HepG2 (cell line): ENCODE measurements at regions not wholly inside any gene's neighbourhood (a gene's known extent, or its start where the extent isn't known, plus 50 kb on each side); places are given as distances from the start of the nearest gene placed in this dataset.

Source experiments
- ATAC-seq: fragments of 200-7000 bp; cut with Tn5 transposase; 3 replicates; pipeline ENCODE4 v1.9.1; 2020; ENCODE audit warnings: mild to moderate bottlenecking, moderate library complexity
- BruUV-seq: library from RNA; stranded (reverse); fragments of 400-500 nt; replicated peaks from 2 replicates; lab custom pipeline; 2021; lab: Mats Ljungman, UMichigan
- CTCF ChIA-PET: fragments of 300-600 bp; formaldehyde crosslinking; extraction: SDS; loops from one replicate; lab custom pipeline; 2021; ENCODE audit warnings: low total read pairs, inconsistent platforms, low intra/inter-chr PET ratio; lab: Yijun Ruan, JAX
- POLR2A ChIA-PET: fragments of 350-600 bp; sonication (Branson Sonifier 250); formaldehyde crosslinking; loops from one replicate; lab custom pipeline; 2020; ENCODE audit warnings: antibody characterized with exemption, inconsistent platforms; lab: Yijun Ruan, JAX
- DNase-seq: peaks from one replicate; pipeline ENCODE4 v3.0.0-alpha.2; 2015; ENCODE audit warnings: low spot score
- FAIRE-seq: peaks from 3 replicates; lab custom pipeline; 2011; peaks lifted over from hg19 to GRCh38; lab: Jason Lieb, UNC
- H2AFZ ChIP-seq: one replicate; pipeline ENCODE4 v1.6.1; 2011; ENCODE audit warnings: low read length, inconsistent platforms
- H3K27ac ChIP-seq: fragments of 300-600 bp; 3 replicates; pipeline ENCODE4 v1.8.0; 2011; ENCODE audit warnings: mixed run types, mild to moderate bottlenecking, mixed read lengths, low read length, inconsistent platforms; ENCODE audit not compliant: insufficient read depth; ENCODE audit errors: extremely low read length
- H3K27me3 ChIP-seq, 2 experiments: fragments of 200-600 bp in 1 of 2; 2 replicates in 1 of 2; 3 replicates in 1 of 2; pipeline versions ENCODE4 v1.6.0 to v1.8.0; 2011; ENCODE audit warnings: low read length in 2 of 2, mild to moderate bottlenecking in 2 of 2, moderate library complexity in 2 of 2, inconsistent platforms in 1 of 2; ENCODE audit not compliant: insufficient read depth in 2 of 2, control insufficient read depth in 1 of 2
- H3K36me3 ChIP-seq, 2 experiments: fragments of 200-600 bp in 1 of 2; replicated peaks in 1 of 2; 2 replicates in 1 of 2; 3 replicates in 1 of 2; pipeline versions ENCODE4 v1.5.1 to v1.8.0; 2011; ENCODE audit warnings: low read length in 2 of 2, inconsistent platforms in 1 of 2; ENCODE audit not compliant: insufficient read depth in 2 of 2, control insufficient read depth in 1 of 2
- H3K4me1 ChIP-seq: 2 replicates; pipeline ENCODE4 v1.5.1; 2012; ENCODE audit warnings: low read length, inconsistent platforms; ENCODE audit not compliant: insufficient read depth
- H3K4me2 ChIP-seq: 2 replicates; pipeline ENCODE4 v1.6.0; 2011; ENCODE audit warnings: low read depth, low read length, inconsistent platforms
- H3K4me3 ChIP-seq, 3 experiments: fragments of 200-600 bp in 1 of 3; sonication (generic), shearing (Covaris generic) in 1 of 3; replicated peaks in 1 of 3; 2 replicates each; pipeline ENCODE4 v1.5.1; 2011 to 2016; ENCODE audit warnings: low read length in 3 of 3, inconsistent platforms in 2 of 3, low read depth in 2 of 3, mild to moderate bottlenecking in 2 of 3, control low read depth in 1 of 3, mixed read lengths in 1 of 3; ENCODE audit not compliant: insufficient read depth in 1 of 3
- H3K79me2 ChIP-seq: one replicate; pipeline ENCODE4 v1.6.1; 2011; ENCODE audit warnings: low read length, inconsistent platforms; ENCODE audit not compliant: insufficient read depth
- H3K9ac ChIP-seq: 2 replicates; pipeline ENCODE4 v1.6.0; 2011; ENCODE audit warnings: mild to moderate bottlenecking, low read depth, low read length, inconsistent platforms; ENCODE audit not compliant: insufficient read depth
- H3K9me3 ChIP-seq: 2 replicates; pipeline ENCODE4 v1.5.1; 2012; ENCODE audit warnings: mild to moderate bottlenecking, low read length
- H4K20me1 ChIP-seq: 2 replicates; pipeline ENCODE4 v1.6.0; 2011; ENCODE audit warnings: inconsistent platforms, mild to moderate bottlenecking, low read length, moderate library complexity; ENCODE audit not compliant: insufficient read depth
- AGO2 ChIP-seq: fragments of 200-400 bp; formaldehyde crosslinking; optimal IDR thresholded peaks from 2 replicates; pipeline ENCODE3; 2017; ENCODE audit warnings: mild to moderate bottlenecking, low read depth, low read length, moderate library complexity
- ATRX ChIP-seq: sonication (generic); formaldehyde crosslinking; IDR thresholded peaks from 2 replicates; pipeline ENCODE4 v1.4.0; 2020; ENCODE audit warnings: missing genetic modification reagents, borderline replicate concordance
- BCL6 ChIP-seq: IDR thresholded peaks from 2 replicates; pipeline ENCODE4 v1.6.1; 2016; ENCODE audit warnings: missing genetic modification reagents, missing compliant biosample characterization
- GLMP ChIP-seq: sonication (generic); formaldehyde crosslinking; IDR thresholded peaks from 2 replicates; pipeline ENCODE4 v1.9.0; 2021; ENCODE audit warnings: missing genetic modification reagents, mild to moderate bottlenecking, borderline replicate concordance
- HIC2 ChIP-seq: sonication (generic); formaldehyde crosslinking; IDR thresholded peaks from 2 replicates; pipeline ENCODE4 v1.9.0; 2022; ENCODE audit warnings: low read depth, missing genetic modification reagents
- HMGA1 ChIP-seq: sonication (generic); formaldehyde crosslinking; conservative IDR thresholded peaks from 2 replicates; pipeline ENCODE4 v1.4.0; 2020; ENCODE audit warnings: missing genetic modification reagents
- JDP2 ChIP-seq: sonication (generic); formaldehyde crosslinking; IDR thresholded peaks from 2 replicates; pipeline ENCODE4 v1.8.1; 2022; ENCODE audit warnings: missing genetic modification reagents, borderline replicate concordance
- MATR3 ChIP-seq: sonication (generic); formaldehyde crosslinking; IDR thresholded peaks from 2 replicates; pipeline ENCODE4 v1.4.0; 2020; ENCODE audit warnings: missing genetic modification reagents
- MTF2 ChIP-seq: sonication (generic); formaldehyde crosslinking; IDR thresholded peaks from 2 replicates; pipeline ENCODE4 v1.5.0; 2020; ENCODE audit warnings: missing genetic modification reagents, borderline replicate concordance
- RFX1 ChIP-seq: fragments of 450-650 bp; IDR thresholded peaks from 2 replicates; pipeline ENCODE4 v1.6.1; 2017
- RXRB ChIP-seq: IDR thresholded peaks from 2 replicates; pipeline ENCODE4 v1.6.1; 2016; ENCODE audit warnings: borderline replicate concordance, missing genetic modification reagents, missing compliant biosample characterization
- SP5 ChIP-seq: IDR thresholded peaks from 2 replicates; pipeline ENCODE4 v1.6.1; 2016; ENCODE audit warnings: low read depth, borderline replicate concordance
- TCF12 ChIP-seq, 2 experiments: fragments of 450-650 bp in 1 of 2; sonication (generic) in 1 of 2; formaldehyde crosslinking in 1 of 2; IDR thresholded peaks; 2 replicates each; pipeline versions ENCODE4 v1.6.1 to v1.8.0; 2017 to 2022; ENCODE audit warnings: antibody characterized with exemption in 1 of 2, mild to moderate bottlenecking in 1 of 2, missing genetic modification reagents in 1 of 2, moderate library complexity in 1 of 2
- ZBTB7A ChIP-seq: sonication (generic); formaldehyde crosslinking; IDR thresholded peaks from 2 replicates; pipeline ENCODE4 v1.8.0; 2022; ENCODE audit warnings: mild to moderate bottlenecking, missing genetic modification reagents
- ZFP41 ChIP-seq: sonication (generic); formaldehyde crosslinking; IDR thresholded peaks from 2 replicates; pipeline ENCODE4 v1.4.0; 2020; ENCODE audit warnings: mild to moderate bottlenecking, missing genetic modification reagents, borderline replicate concordance
- ZNF10 ChIP-seq: sonication (generic); formaldehyde crosslinking; IDR thresholded peaks from 2 replicates; pipeline ENCODE4 v1.4.0; 2020; ENCODE audit warnings: mild to moderate bottlenecking, low read depth, missing genetic modification reagents, borderline replicate concordance
- ZNF780A ChIP-seq: sonication (generic); formaldehyde crosslinking; IDR thresholded peaks from 2 replicates; pipeline ENCODE4 v1.8.0; 2022; ENCODE audit warnings: mild to moderate bottlenecking, missing genetic modification reagents, moderate library complexity
- ZNF792 ChIP-seq: IDR thresholded peaks from 2 replicates; pipeline ENCODE4 v1.6.1; 2016
- in situ Hi-C: cut with HindIII; loops from 2 replicates; pipeline ENCODE4 v1.10.0; 2017; ENCODE audit warnings: low pct_unique_long_range_greater_than_20kb; ENCODE audit not compliant: extremely low pct_ligation_motif_present
- intact Hi-C: fragments of 100-400 bp; cut with micrococcal nuclease; formaldehyde crosslinking; loops from one replicate; pipeline ENCODE4 v1.10.0; 2022; ENCODE audit not compliant: unreplicated experiment
- TF ChIP-seq, protein P1 (sequence below): sonication (generic); IDR thresholded peaks from 2 replicates; pipeline ENCODE4 v1.6.1; 2016; ENCODE audit warnings: low read depth, borderline replicate concordance

DNA sequence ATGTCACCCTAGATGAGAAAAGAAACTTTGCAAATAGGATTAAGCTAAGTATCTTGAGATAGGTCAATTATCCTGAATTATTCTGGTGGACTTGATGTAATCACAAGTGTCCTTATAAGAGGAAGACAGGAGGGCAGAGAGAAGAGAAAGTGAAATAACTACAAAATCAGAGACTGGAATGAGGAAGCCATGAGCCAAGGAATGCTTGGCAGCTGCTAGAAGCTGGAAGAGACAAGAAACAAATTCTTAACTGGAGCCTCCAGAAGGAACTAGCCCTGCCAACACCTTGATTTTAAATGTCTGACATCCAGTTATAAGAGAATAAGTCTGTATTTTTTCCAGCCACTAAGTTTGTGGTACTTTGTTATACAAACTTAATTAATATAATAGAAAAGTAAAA is 480.0 kb downstream of the NR2F1-AS1 start:
- H4K20me1 ChIP-seq, result no peaks in the 10 kb centered on the region
- intact Hi-C loops, result no loop called here

GRCh38 chr5:93100428-93100827 is 480.6 kb downstream of the NR2F1-AS1 start:
- Histone ChIP-seq H3K36me3 (no peaks in the 10 kb centered on the region), H3K9ac (no peak overlapping the region), H3K9me3 (no peaks in the 10 kb centered on the region), H3K27me3 (no peaks in the 10 kb centered on the region; a peak in 1 of 5 replicates), H3K4me2 (no peak overlapping the region), H2AFZ (no peak overlapping the region), H4K20me1 (no peaks in the 10 kb centered on the region), H3K27ac (no peak overlapping the region), H3K4me1 (peaks cover 6% of the 10 kb centered on the region), H3K4me3 (no peak overlapping the region), H3K79me2 (no peaks in the 10 kb centered on the region)
- intact Hi-C loops, result no loop called here
- FAIRE-seq (no peak), DNase-seq (no peak), ATAC-seq (no peak)
- POLR2A ChIA-PET, result no interaction called here
- no TSS peak for BruUV-seq
- in situ Hi-C loops, result no loop called here
- CTCF ChIA-PET, result no interaction called here
- TF ChIP-seq SP5 (no peak), ZNF10 (CRISPR knock-in tag) (no peak), HIC2 (no peak), MATR3 (no peak), AGO2 (no peak), RXRB (no peak), JDP2 (CRISPR knock-in tag) (no peak), HMGA1 (CRISPR knock-in tag) (no peak), ZBTB7A (CRISPR knock-in tag) (no peak), ZNF792 (CRISPR knock-in tag) (no peak), RFX1 (no peak), ATRX (CRISPR knock-in tag) (no peak), MTF2 (CRISPR knock-in tag) (no peak)

More for the DNA sequence above, 480.0 kb downstream of the NR2F1-AS1 start:
- Histone ChIP-seq H3K4me2 (no peak overlapping the region), H2AFZ (no peak overlapping the region), H3K9me3 (no peaks in the 10 kb centered on the region), H3K79me2 (no peaks in the 10 kb centered on the region), H3K4me3 (no peak overlapping the region), H3K9ac (no peak overlapping the region), H3K36me3 (no peaks in the 10 kb centered on the region), H3K27me3 (no peaks in the 10 kb centered on the region; a peak in 1 of 5 replicates), H3K27ac (no peak overlapping the region), H3K4me1 (peaks cover 6% of the 10 kb centered on the region)
- DNase-seq, result no peak
- ChIA-PET CTCF (no interaction called here), POLR2A (no interaction called here)
- TF ChIP-seq BCL6, result no peak
- TF ChIP-seq, protein P1, sequence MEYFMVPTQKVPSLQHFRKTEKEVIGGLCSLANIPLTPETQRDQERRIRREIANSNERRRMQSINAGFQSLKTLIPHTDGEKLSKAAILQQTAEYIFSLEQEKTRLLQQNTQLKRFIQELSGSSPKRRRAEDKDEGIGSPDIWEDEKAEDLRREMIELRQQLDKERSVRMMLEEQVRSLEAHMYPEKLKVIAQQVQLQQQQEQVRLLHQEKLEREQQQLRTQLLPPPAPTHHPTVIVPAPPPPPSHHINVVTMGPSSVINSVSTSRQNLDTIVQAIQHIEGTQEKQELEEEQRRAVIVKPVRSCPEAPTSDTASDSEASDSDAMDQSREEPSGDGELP, result no peak
- TF ChIP-seq ZNF780A (CRISPR knock-in tag), result no peak
- TF ChIP-seq TCF12 (IDR thresholded peaks at IDR 0.05), result no peak
- TF ChIP-seq TCF12 (CRISPR knock-in tag; IDR thresholded peaks at IDR 0.05), result no peak
- no peak for TF ChIP-seq GLMP (CRISPR knock-in tag)
- no peak for TF ChIP-seq ZFP41 (CRISPR knock-in tag)
- no peak for ATAC-seq
- FAIRE-seq, result no peak
- BruUV-seq, result no TSS peak
- in situ Hi-C loops, result no loop called here
